ENCODE measurements at regions not wholly inside any gene's neighbourhood (a gene's known extent, or its start where the extent isn't known, plus 50 kb on each side); places are given as distances from the start of the nearest gene placed in this dataset.

- DNase-seq, result no peak
These were observed 79.0 kb upstream of the DNAH14 start for GRCh38 chr1:224850446-224850845.

DNA sequence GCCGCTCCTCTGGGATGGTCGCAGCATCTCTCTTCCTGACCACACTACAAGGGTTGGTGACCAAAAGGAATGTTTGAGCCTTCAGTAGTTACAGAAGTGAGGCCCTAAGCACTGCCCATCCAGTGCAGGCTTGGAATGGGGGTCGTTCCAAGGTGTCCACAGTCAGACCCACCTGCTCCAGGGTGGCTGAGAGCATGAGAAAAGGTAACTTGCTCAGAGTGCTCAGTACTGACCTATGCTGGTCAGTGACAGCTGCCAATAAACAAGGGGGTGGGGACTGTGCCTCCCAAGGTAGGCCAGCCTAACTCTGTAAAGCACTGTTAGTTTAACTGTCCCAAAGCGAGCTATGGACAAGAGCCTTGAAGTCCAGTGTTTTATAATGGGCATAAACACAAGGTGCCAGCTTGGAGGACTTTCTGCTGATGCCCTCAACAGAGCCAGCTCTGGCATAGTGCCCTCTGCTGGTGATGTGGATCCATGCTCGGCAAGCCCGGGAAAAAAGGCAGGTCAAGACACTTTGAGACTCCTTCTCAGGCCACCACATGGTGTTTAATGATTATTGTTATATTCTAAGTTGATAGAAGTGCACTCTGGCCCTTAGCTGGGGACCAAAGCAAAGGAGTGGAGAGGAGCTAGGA lies 78.1 kb upstream of the DNAH14 start:
- DNase-seq, result peak; percentile 51

DNA sequence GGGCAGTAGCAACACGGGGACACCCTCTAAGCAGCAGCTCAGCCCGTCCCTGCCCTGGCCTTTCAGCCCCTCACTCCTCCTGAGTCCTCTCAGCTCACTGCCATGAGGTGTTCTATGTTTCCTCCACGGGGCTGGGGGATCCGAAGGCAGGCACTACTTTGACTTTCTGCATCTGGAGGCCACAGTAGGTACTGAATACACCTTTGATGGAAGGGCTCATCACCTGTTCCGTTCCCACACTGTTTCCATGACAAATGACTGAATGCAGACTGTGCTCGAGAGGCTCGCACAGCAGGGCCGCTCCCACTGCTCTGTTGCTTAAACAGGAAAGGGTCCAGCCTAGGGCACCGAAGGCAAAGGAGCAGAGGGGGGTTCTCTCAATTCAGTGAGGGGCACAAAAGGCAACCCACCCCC lies 77.6 kb upstream of the DNAH14 start:
- peak; percentile 12 for DNase-seq

GRCh38 chr1:224852901-224853568 lies 76.4 kb upstream of the DNAH14 start:
- DNase-seq, result peak; percentile 88

DNA sequence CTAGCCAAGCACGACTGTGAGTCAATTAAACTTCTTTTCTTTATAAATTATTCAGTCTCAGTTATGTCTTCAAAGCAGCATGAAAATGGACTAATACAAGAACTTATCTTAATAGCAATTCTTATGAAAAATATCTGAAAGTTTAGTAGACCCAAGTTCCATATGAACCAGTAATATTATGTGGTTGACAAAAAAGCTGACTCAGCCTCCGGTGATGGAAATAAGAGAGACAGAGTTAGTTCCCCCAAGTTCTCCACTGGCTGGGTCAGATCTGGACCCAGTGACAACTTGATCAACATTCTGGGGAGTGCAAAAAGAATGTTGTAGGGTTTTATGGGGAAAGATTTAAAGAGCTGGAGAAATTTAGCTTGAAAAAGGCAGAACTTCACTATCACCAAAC lies 72.5 kb upstream of the DNAH14 start:
- no peak for DNase-seq

DNA sequence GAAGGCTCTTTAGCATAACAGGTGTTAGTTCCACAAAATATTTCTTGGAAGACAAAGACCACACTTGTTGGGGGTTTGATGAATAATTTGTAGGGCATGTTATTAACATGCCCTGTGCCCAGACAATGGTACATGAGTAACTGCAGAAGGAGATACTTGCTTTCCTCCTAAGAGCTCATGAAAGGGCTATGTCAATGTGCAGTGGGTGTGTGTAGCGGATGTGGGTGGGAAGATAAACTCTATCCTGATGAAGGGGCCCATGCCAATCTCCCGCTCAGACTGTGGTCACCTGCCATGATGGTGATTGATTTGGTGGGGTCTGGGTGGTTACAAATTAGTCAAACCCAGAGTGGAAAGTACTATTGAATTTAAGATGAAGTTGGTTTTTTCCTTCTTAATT lies 69.8 kb upstream of the DNAH14 start:
- DNase-seq, result no peak

DNA sequence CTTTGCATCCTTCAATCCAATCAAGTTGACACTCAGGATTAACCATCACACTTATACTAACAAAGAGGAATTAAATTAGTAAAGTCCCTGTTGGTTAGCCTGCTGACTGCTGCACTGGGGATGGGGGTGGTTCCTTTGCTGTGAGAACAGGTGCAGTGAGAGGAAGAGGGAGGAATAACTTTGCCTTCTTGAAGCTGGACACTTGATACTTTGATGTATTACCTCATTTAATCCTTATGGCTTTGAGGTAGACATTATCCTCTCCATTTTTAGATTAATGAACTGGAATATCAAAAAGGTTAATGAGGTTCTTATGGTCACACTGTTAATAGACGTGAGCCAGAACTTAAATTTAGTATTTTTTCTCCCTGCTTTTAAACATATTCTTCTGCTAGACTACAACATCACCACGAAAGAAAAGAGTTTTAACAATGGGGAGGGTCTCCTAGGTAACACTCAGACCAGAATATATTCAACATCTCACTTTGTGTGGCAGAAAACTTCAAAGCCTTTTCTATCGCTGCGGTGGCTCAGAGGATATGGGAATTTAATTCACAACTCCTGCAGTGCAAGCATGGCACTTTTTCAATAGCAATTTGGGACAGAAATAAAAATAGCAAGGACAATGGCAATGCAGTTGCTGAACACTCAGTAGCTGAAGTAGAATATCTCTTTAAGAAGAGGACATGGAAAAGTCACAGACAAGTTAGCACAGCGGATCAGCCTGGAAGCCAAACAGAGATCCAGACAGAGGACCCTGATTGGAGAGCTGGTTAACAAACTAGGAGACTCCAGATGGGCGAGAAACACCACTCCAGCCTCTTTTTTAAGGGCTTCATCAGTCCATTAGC lies 68.8 kb upstream of the DNAH14 start:
- DNase-seq, result no peak

- no peak for DNase-seq
These were observed 68.1 kb upstream of the DNAH14 start for GRCh38 chr1:224861339-224861716.

- no peak for DNase-seq
These were observed 66.0 kb upstream of the DNAH14 start for GRCh38 chr1:224863486-224863885.

- no peak for DNase-seq
These were observed 65.5 kb upstream of the DNAH14 start for GRCh38 chr1:224864006-224864405.

- DNase-seq, result no peak
These were observed 64.0 kb upstream of the DNAH14 start for GRCh38 chr1:224865510-224865909.

- DNase-seq, result no peak
These were observed 62.5 kb upstream of the DNAH14 start for GRCh38 chr1:224866940-224867339.

GRCh38 chr1:224867715-224868114 lies 61.8 kb upstream of the DNAH14 start:
- DNase-seq, result no peak

DNA sequence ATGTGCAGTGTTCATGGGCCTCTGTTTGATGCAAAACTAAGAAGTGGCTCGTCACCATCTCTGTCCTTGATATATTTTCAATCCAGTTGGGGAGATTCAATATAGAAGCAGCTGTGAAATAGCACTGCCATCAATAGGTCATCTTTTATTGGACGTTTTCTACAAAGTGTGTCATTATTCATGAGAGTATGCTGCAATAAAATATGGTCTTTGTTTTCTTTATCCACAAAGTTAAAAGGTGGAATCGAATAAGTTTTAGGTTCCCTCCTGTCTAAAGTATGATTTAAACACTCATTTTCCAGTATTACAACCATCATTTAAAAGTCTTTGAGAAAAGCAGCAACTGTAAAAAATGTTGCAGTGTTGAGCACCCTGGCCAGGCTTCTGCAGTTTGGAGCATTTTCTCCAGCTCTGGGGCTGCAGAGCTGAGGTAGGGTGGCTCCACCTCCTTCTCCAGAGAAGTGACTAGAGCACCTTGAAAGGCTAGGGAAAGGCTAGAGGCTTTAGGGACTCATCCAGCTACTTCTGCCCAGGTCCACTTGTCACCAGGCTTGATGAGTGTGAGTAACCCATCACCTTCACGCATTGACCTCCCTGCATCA lies 56.5 kb upstream of the DNAH14 start:
- no peak for DNase-seq

- DNase-seq, result no peak
These were observed 55.8 kb upstream of the DNAH14 start for GRCh38 chr1:224873434-224874369.

- DNase-seq, result no peak
These were observed 54.7 kb upstream of the DNAH14 start for GRCh38 chr1:224874775-224875174.

DNA sequence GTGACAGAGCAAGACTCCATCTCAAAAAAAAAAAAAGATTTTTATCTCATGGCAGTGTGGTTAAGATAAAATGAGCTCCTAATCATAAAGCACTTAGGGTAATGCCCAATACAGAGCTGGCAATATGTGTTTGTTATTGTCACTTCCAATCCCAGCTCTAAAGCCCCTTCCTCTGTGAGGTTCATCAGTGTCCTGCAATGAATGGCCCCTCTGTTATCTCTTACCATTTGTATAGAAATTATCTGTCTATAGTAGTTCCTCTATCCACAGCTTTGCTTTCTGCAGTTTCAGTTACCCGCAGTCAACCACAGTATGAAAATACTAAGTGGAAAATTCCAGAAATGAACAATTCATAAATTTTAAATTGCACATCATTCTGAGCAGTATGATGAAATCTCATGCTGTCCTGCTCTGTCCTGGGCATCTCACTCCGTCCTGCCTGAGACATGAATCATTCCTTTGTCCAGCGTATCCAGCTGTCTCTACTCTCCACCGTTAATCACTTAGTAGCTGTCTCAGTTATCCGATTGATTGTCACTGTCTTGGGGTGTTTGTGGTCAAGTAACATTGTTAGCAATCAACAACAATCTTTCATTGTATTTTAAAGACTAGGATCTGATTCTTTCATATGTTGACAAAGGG lies 50.2 kb upstream of the DNAH14 start:
- DNase-seq, result no peak

Data from NCI-H1694 treated with DMSO at 0.1 percent for 48 hours (cell line).